ENCODE measurements at regions not wholly inside any gene's neighbourhood (a gene's known extent, or its start where the extent isn't known, plus 50 kb on each side); places are given as distances from the start of the nearest gene placed in this dataset.

- TF ChIP-seq CTCF (conservative IDR thresholded peaks at IDR 0.05 in 1 of 2, IDR thresholded peaks at IDR 0.05 in 1 of 2; ENCODE audit: low read depth in 1 of 2, low read length in 2 of 2) (no peak), EZH2 (IDR thresholded peaks at IDR 0.05; ENCODE audit: low read length, missing control alignments) (no peak)
These were observed 207.9 kb upstream of the PITRM1 start for GRCh38 chr10:3380406-3381050.
